ENCODE measurements at regions not wholly inside any gene's neighbourhood (a gene's known extent, or its start where the extent isn't known, plus 50 kb on each side); places are given as distances from the start of the nearest gene placed in this dataset.
A peak's percentile ranks its signal among the peaks of the same experiment; 100 is the strongest.

DNA sequence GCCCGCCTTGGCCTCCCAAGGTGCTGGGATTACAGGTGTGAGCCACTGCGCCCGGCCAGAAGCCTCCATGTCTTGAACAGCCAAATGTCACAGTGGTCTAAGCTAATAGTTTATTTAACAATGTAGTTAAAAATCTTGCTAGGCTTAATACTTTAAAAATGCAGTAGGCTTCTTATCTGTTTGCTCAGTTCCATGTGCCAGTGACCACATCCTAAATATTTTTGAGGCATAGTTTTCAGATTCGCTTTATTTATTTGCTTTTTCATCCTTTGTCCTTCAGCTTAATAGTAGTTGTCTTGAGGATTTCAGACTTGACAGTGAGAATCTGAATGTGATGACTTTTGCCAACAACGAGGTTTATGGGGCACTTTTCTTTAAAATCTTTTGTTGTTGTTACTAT is 59.9 kb upstream of the PRRX1 start:
- peak; percentile 28 for DNase-seq (ENCODE audit: low read depth)

DNA sequence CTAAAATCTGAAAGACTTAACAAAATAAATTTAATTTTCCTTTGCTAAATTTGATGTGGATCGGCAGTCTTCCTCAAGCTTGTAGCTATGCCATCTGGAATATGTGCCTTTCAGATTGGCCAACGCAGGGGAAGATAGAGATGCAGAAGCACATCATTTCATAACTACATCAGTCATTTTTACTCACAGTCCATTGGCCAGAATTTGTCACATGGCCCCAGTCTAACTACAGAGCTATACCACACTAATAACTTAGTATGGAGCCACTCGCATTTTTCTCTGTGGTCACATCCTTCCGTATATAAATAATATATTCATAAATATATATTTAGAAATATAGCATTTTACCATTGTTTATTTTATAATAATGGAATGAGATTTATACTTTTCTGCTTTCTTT is 59.0 kb upstream of the PRRX1 start:
- no peak for DNase-seq (ENCODE audit: low read depth)
